ENCODE measurements at regions not wholly inside any gene's neighbourhood (a gene's known extent, or its start where the extent isn't known, plus 50 kb on each side); places are given as distances from the start of the nearest gene placed in this dataset.

DNA sequence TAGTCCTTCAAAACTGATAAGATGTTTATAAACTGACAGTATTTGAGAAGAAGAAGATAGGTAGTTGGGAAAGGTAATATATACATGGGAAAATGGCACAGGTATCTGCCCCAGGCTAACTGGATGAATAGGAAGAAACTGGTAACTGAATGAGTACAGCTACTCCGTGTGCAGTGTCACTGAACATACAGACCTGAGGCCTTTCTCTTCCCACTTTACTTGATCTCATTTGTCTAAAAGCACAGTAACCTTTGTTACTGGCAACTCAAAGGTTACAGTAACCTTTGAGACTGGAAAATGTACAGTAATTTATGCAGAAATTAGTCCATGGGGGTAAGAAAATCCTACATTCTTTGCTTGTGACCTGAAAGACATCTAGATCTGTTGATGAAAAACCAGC is 735.0 kb upstream of the RIOK2 start:
- TF ChIP-seq POLR2A (IDR thresholded peaks at IDR 0.05; ENCODE audit: low read depth, low read length) (no peak), POLR2AphosphoS5 (IDR thresholded peaks at IDR 0.05; ENCODE audit: low read depth, low read length) (no peak)

Measured in GM12892 (cell line).